GM23338 (cell line): ENCODE measurements at regions not wholly inside any gene's neighbourhood (a gene's known extent, or its start where the extent isn't known, plus 50 kb on each side); places are given as distances from the start of the nearest gene placed in this dataset.

ENCODE experiments used
- ATAC-seq: fragments of 200-7000 bp; cut with Tn5 transposase; 3 replicates; pipeline ENCODE4 v1.9.1; 2020
- DNase-seq: peaks from one replicate; pipeline ENCODE4 v3.0.0-alpha.2; 2015; ENCODE audit warnings: low spot score
- H2AFZ ChIP-seq: fragments of 200-600 bp; sonication (generic); 2 replicates; pipeline ENCODE4 v1.8.0; 2016; ENCODE audit warnings: antibody characterized with exemption, mild to moderate bottlenecking, moderate library complexity
- H3F3A ChIP-seq: fragments of 200-600 bp; sonication (generic); replicated peaks from 2 replicates; pipeline ENCODE4 v1.8.0; 2017; ENCODE audit warnings: antibody characterized with exemption, mixed run types, low read depth
- H3K27ac ChIP-seq: fragments of 200-600 bp; sonication (generic); 2 replicates; pipeline ENCODE4 v1.6.1; 2016; ENCODE audit warnings: low read depth
- H3K27me3 ChIP-seq: fragments of 200-600 bp; sonication (generic); 2 replicates; pipeline ENCODE4 v1.8.0; 2016; ENCODE audit warnings: mild to moderate bottlenecking, mixed run types, moderate library complexity; ENCODE audit not compliant: insufficient read depth
- H3K36me3 ChIP-seq: fragments of 200-600 bp; sonication (generic); 2 replicates; pipeline ENCODE4 v1.8.0; 2016; ENCODE audit warnings: mild to moderate bottlenecking; ENCODE audit not compliant: insufficient read depth
- H3K4me1 ChIP-seq: fragments of 200-600 bp; sonication (generic); 2 replicates; pipeline ENCODE4 v1.8.0; 2016; ENCODE audit warnings: mild to moderate bottlenecking, moderate library complexity; ENCODE audit not compliant: insufficient read depth
- H3K4me2 ChIP-seq: fragments of 200-600 bp; sonication (generic); 2 replicates; pipeline ENCODE4 v1.7.1; 2017; ENCODE audit warnings: mixed run types
- H3K4me3 ChIP-seq: fragments of 200-600 bp; sonication (generic); 2 replicates; pipeline ENCODE4 v1.6.1; 2016; ENCODE audit warnings: mixed run types
- H3K79me2 ChIP-seq: fragments of 200-600 bp; sonication (generic); replicated peaks from 2 replicates; pipeline ENCODE4 v1.8.0; 2017; ENCODE audit warnings: mild to moderate bottlenecking; ENCODE audit not compliant: insufficient read depth
- H3K9me2 ChIP-seq: fragments of 200-600 bp; sonication (generic); 2 replicates; pipeline ENCODE4 v1.8.0; 2017; ENCODE audit not compliant: insufficient read depth
- H4K20me1 ChIP-seq: fragments of 200-600 bp; sonication (generic); replicated peaks from 2 replicates; pipeline ENCODE4 v1.8.0; 2017; ENCODE audit warnings: mild to moderate bottlenecking; ENCODE audit not compliant: insufficient read depth
- H3K27ac Mint-ChIP-seq: 2 replicates; pipeline ENCODE4 v1.8.0; 2020; ENCODE audit warnings: inconsistent platforms, mild to moderate bottlenecking, moderate library complexity, mixed read lengths
- H3K27me3 Mint-ChIP-seq: 3 replicates; pipeline ENCODE4 v1.8.0; 2022; ENCODE audit warnings: low read depth, mild to moderate bottlenecking, moderate library complexity, mixed read lengths, inconsistent platforms; ENCODE audit not compliant: insufficient read depth, poor library complexity
- H3K36me3 Mint-ChIP-seq: 3 replicates; pipeline ENCODE4 v1.8.0; 2021; ENCODE audit warnings: low read depth, mild to moderate bottlenecking, inconsistent platforms, moderate library complexity, mixed read lengths
- H3K4me1 Mint-ChIP-seq: 3 replicates; pipeline ENCODE4 v1.8.0; 2020; ENCODE audit warnings: mild to moderate bottlenecking, inconsistent platforms, mixed read lengths
- H3K4me3 Mint-ChIP-seq: 3 replicates; pipeline ENCODE4 v1.8.0; 2021; ENCODE audit warnings: moderate library complexity, mild to moderate bottlenecking, inconsistent platforms, mixed read lengths
- H3K9me3 Mint-ChIP-seq: 3 replicates; pipeline ENCODE4 v1.8.0; 2020; ENCODE audit warnings: moderate library complexity, mild to moderate bottlenecking, inconsistent platforms, mixed read lengths
- EZH2 ChIP-seq: fragments of 200-600 bp; sonication (generic); IDR thresholded peaks from one replicate; pipeline ENCODE4 v1.8.0; 2017; ENCODE audit warnings: antibody characterized with exemption, mild to moderate bottlenecking, low read depth; ENCODE audit not compliant: unreplicated experiment
- POLR2AphosphoS5 ChIP-seq: IDR thresholded peaks from 2 replicates; pipeline ENCODE4 v1.6.1; 2016; ENCODE audit warnings: antibody characterized with exemption, low read depth
- ZNF114 ChIP-seq: fragments of 250-450 bp; sonication (Bioruptor Pico); IDR thresholded peaks from 2 replicates; pipeline ENCODE4 v1.5.0; 2020; ENCODE audit warnings: mild to moderate bottlenecking, moderate library complexity
- ZNF331 ChIP-seq: fragments of 250-450 bp; sonication (Bioruptor Pico); IDR thresholded peaks from 2 replicates; pipeline ENCODE4 v1.5.0; 2020; ENCODE audit warnings: low read depth, mild to moderate bottlenecking, moderate library complexity
- TF ChIP-seq, protein P1 (sequence below), 2 experiments: fragments of 200-600 bp in 1 of 2; sonication (generic) in 1 of 2; conservative IDR thresholded peaks; 2 replicates each; pipeline versions ENCODE4 v1.5.1 to v1.6.1; 2016 to 2017; ENCODE audit warnings: antibody characterized with exemption in 2 of 2, low read depth in 2 of 2, mild to moderate bottlenecking in 2 of 2, moderate library complexity in 1 of 2
- TF ChIP-seq, protein P2 (sequence below): IDR thresholded peaks from one replicate; pipeline ENCODE4 v1.6.1; 2018; ENCODE audit warnings: antibody characterized with exemption; ENCODE audit not compliant: unreplicated experiment
- TF ChIP-seq, protein P3 (sequence below): fragments of 250-450 bp; sonication (Bioruptor Pico); IDR thresholded peaks from 2 replicates; pipeline ENCODE4 v1.5.0; 2020; ENCODE audit warnings: mild to moderate bottlenecking, moderate library complexity

DNA sequence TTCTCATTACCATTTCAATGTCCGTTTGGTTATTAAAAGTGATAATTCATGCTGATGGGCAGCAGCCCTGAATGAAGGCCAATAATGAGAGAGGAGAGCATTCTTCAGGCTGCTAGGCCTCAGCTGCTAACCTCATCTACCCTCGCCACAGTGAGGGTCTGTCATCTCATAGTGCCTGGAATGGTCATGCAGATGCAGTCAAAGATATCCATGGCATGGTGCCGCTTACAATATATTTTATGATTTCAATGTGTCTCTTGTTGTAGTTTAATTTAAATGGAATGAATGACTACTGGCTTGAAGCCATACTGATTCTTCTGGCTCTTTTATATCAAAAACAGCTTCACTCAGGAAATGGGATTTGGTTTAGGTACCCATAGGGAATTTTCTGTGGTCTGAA, 126.9 kb downstream of the SLC16A9 start:
- Mint-ChIP-seq H3K27me3 (no peaks in the 10 kb centered on the region), H3K4me3 (no peak overlapping the region), H3K36me3 (no peaks in the 10 kb centered on the region), H3K4me1 (no peaks in the 10 kb centered on the region), H3K27ac (no peak overlapping the region), H3K9me3 (no peaks in the 10 kb centered on the region)
- ATAC-seq: no peak
- Histone ChIP-seq H3K27ac (no peak overlapping the region), H3K27me3 (no peaks in the 10 kb centered on the region), H3K9me2 (no peaks in the 10 kb centered on the region), H3K4me3 (no peak overlapping the region), H3K4me1 (no peaks in the 10 kb centered on the region), H3F3A (no peaks in the 10 kb centered on the region), H2AFZ (no peak overlapping the region; the same call in 1 of the 2 replicates), H3K79me2 (no peaks in the 10 kb centered on the region), H3K4me2 (no peak overlapping the region), H3K36me3 (no peaks in the 10 kb centered on the region), H4K20me1 (no peaks in the 10 kb centered on the region)
- TF ChIP-seq, protein P1, sequence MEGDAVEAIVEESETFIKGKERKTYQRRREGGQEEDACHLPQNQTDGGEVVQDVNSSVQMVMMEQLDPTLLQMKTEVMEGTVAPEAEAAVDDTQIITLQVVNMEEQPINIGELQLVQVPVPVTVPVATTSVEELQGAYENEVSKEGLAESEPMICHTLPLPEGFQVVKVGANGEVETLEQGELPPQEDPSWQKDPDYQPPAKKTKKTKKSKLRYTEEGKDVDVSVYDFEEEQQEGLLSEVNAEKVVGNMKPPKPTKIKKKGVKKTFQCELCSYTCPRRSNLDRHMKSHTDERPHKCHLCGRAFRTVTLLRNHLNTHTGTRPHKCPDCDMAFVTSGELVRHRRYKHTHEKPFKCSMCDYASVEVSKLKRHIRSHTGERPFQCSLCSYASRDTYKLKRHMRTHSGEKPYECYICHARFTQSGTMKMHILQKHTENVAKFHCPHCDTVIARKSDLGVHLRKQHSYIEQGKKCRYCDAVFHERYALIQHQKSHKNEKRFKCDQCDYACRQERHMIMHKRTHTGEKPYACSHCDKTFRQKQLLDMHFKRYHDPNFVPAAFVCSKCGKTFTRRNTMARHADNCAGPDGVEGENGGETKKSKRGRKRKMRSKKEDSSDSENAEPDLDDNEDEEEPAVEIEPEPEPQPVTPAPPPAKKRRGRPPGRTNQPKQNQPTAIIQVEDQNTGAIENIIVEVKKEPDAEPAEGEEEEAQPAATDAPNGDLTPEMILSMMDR (conservative IDR thresholded peaks at IDR 0.05; ENCODE audit: low read depth in 2 of 2): no peak
- TF ChIP-seq, protein P2, sequence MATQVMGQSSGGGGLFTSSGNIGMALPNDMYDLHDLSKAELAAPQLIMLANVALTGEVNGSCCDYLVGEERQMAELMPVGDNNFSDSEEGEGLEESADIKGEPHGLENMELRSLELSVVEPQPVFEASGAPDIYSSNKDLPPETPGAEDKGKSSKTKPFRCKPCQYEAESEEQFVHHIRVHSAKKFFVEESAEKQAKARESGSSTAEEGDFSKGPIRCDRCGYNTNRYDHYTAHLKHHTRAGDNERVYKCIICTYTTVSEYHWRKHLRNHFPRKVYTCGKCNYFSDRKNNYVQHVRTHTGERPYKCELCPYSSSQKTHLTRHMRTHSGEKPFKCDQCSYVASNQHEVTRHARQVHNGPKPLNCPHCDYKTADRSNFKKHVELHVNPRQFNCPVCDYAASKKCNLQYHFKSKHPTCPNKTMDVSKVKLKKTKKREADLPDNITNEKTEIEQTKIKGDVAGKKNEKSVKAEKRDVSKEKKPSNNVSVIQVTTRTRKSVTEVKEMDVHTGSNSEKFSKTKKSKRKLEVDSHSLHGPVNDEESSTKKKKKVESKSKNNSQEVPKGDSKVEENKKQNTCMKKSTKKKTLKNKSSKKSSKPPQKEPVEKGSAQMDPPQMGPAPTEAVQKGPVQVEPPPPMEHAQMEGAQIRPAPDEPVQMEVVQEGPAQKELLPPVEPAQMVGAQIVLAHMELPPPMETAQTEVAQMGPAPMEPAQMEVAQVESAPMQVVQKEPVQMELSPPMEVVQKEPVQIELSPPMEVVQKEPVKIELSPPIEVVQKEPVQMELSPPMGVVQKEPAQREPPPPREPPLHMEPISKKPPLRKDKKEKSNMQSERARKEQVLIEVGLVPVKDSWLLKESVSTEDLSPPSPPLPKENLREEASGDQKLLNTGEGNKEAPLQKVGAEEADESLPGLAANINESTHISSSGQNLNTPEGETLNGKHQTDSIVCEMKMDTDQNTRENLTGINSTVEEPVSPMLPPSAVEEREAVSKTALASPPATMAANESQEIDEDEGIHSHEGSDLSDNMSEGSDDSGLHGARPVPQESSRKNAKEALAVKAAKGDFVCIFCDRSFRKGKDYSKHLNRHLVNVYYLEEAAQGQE: no peak
- TF ChIP-seq EZH2: no peak
- no peak for TF ChIP-seq ZNF114
- no peak for TF ChIP-seq ZNF331
- TF ChIP-seq, protein P3, sequence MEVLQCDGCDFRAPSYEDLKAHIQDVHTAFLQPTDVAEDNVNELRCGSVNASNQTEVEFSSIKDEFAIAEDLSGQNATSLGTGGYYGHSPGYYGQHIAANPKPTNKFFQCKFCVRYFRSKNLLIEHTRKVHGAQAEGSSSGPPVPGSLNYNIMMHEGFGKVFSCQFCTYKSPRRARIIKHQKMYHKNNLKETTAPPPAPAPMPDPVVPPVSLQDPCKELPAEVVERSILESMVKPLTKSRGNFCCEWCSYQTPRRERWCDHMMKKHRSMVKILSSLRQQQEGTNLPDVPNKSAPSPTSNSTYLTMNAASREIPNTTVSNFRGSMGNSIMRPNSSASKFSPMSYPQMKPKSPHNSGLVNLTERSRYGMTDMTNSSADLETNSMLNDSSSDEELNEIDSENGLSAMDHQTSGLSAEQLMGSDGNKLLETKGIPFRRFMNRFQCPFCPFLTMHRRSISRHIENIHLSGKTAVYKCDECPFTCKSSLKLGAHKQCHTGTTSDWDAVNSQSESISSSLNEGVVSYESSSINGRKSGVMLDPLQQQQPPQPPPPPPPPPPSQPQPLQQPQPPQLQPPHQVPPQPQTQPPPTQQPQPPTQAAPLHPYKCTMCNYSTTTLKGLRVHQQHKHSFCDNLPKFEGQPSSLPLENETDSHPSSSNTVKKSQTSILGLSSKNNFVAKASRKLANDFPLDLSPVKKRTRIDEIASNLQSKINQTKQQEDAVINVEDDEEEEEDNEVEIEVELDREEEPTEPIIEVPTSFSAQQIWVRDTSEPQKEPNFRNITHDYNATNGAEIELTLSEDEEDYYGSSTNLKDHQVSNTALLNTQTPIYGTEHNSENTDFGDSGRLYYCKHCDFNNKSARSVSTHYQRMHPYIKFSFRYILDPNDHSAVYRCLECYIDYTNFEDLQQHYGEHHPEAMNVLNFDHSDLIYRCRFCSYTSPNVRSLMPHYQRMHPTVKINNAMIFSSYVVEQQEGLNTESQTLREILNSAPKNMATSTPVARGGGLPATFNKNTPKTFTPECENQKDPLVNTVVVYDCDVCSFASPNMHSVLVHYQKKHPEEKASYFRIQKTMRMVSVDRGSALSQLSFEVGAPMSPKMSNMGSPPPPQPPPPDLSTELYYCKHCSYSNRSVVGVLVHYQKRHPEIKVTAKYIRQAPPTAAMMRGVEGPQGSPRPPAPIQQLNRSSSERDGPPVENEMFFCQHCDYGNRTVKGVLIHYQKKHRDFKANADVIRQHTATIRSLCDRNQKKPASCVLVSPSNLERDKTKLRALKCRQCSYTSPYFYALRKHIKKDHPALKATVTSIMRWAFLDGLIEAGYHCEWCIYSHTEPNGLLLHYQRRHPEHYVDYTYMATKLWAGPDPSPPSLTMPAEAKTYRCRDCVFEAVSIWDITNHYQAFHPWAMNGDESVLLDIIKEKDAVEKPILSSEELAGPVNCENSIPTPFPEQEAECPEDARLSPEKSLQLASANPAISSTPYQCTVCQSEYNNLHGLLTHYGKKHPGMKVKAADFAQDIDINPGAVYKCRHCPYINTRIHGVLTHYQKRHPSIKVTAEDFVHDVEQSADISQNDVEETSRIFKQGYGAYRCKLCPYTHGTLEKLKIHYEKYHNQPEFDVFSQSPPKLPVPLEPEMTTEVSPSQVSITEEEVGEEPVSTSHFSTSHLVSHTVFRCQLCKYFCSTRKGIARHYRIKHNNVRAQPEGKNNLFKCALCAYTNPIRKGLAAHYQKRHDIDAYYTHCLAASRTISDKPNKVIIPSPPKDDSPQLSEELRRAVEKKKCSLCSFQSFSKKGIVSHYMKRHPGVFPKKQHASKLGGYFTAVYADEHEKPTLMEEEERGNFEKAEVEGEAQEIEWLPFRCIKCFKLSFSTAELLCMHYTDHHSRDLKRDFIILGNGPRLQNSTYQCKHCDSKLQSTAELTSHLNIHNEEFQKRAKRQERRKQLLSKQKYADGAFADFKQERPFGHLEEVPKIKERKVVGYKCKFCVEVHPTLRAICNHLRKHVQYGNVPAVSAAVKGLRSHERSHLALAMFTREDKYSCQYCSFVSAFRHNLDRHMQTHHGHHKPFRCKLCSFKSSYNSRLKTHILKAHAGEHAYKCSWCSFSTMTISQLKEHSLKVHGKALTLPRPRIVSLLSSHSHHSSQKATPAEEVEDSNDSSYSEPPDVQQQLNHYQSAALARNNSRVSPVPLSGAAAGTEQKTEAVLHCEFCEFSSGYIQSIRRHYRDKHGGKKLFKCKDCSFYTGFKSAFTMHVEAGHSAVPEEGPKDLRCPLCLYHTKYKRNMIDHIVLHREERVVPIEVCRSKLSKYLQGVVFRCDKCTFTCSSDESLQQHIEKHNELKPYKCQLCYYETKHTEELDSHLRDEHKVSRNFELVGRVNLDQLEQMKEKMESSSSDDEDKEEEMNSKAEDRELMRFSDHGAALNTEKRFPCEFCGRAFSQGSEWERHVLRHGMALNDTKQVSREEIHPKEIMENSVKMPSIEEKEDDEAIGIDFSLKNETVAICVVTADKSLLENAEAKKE (CRISPR knock-in tag): no peak
- no peak for TF ChIP-seq POLR2AphosphoS5
- DNase-seq: no peak
